DND-41 (cell line): ENCODE measurements at regions not wholly inside any gene's neighbourhood (a gene's known extent, or its start where the extent isn't known, plus 50 kb on each side); places are given as distances from the start of the nearest gene placed in this dataset.
A peak's percentile ranks its signal among the peaks of the same experiment; 100 is the strongest.

ENCODE experiments used
- ATAC-seq: fragments of 200-7000 bp; cut with Tn5 transposase; 3 replicates; pipeline ENCODE4 v1.9.1; 2021; ENCODE audit warnings: low read depth; ENCODE audit not compliant: insufficient read depth
- DNase-seq: peaks from one replicate; pipeline ENCODE4 v3.0.0-alpha.2; 2020
- H2AFZ ChIP-seq: 2 replicates; pipeline ENCODE4 v1.6.0; 2012; ENCODE audit warnings: low read depth, low read length
- H3K27ac ChIP-seq: 2 replicates; pipeline ENCODE4 v1.5.1; 2012; ENCODE audit warnings: low read length, inconsistent platforms
- H3K27me3 ChIP-seq: fragments of 200-600 bp; sonication (generic); 2 replicates; pipeline ENCODE4 v1.6.0; 2012; ENCODE audit warnings: low read length, mild to moderate bottlenecking, inconsistent platforms; ENCODE audit not compliant: insufficient read depth, poor library complexity
- H3K36me3 ChIP-seq: 2 replicates; pipeline ENCODE4 v1.5.1; 2012; ENCODE audit warnings: low read length, inconsistent platforms; ENCODE audit not compliant: insufficient read depth
- H3K4me1 ChIP-seq: 2 replicates; pipeline ENCODE4 v1.5.1; 2012; ENCODE audit warnings: mild to moderate bottlenecking, low read length; ENCODE audit not compliant: insufficient read depth
- H3K4me2 ChIP-seq: 2 replicates; pipeline ENCODE4 v1.6.0; 2012; ENCODE audit warnings: mild to moderate bottlenecking, moderate library complexity, low read length, inconsistent platforms; ENCODE audit not compliant: insufficient read depth
- H3K4me3 ChIP-seq, 2 experiments: fragments of 200-600 bp in 1 of 2; shearing (Covaris generic) in 1 of 2; 2 replicates each; pipeline ENCODE4 v1.5.1; 2012 to 2016; ENCODE audit warnings: inconsistent platforms in 2 of 2, low read length in 2 of 2, mild to moderate bottlenecking in 2 of 2, low read depth in 1 of 2, moderate library complexity in 1 of 2
- H3K79me2 ChIP-seq: 2 replicates; pipeline ENCODE4 v1.6.0; 2012; ENCODE audit warnings: low read length, inconsistent platforms; ENCODE audit not compliant: insufficient read depth
- H3K9ac ChIP-seq: 2 replicates; pipeline ENCODE4 v1.6.0; 2012; ENCODE audit warnings: low read depth, mild to moderate bottlenecking, inconsistent platforms, low read length, moderate library complexity
- H3K9me3 ChIP-seq: 2 replicates; pipeline ENCODE4 v1.5.1; 2012; ENCODE audit warnings: low read length, moderate library complexity, mild to moderate bottlenecking, inconsistent platforms; ENCODE audit not compliant: insufficient read depth, severe bottlenecking
- H4K20me1 ChIP-seq: 2 replicates; pipeline ENCODE4 v1.6.0; 2012; ENCODE audit warnings: low read length; ENCODE audit not compliant: insufficient read depth
- EZH2 ChIP-seq: IDR thresholded peaks from 3 replicates; pipeline ENCODE4 v1.6.1; 2012; ENCODE audit warnings: borderline replicate concordance, low read depth, mild to moderate bottlenecking, moderate library complexity, low read length, inconsistent platforms; ENCODE audit not compliant: severe bottlenecking
- TF ChIP-seq, protein P1 (sequence below): IDR thresholded peaks from 2 replicates; pipeline ENCODE4 v1.5.1; 2012; ENCODE audit warnings: borderline replicate concordance, low read length, moderate library complexity, mild to moderate bottlenecking; ENCODE audit not compliant: poor library complexity, severe bottlenecking; ENCODE audit errors: extremely low read depth

DNA sequence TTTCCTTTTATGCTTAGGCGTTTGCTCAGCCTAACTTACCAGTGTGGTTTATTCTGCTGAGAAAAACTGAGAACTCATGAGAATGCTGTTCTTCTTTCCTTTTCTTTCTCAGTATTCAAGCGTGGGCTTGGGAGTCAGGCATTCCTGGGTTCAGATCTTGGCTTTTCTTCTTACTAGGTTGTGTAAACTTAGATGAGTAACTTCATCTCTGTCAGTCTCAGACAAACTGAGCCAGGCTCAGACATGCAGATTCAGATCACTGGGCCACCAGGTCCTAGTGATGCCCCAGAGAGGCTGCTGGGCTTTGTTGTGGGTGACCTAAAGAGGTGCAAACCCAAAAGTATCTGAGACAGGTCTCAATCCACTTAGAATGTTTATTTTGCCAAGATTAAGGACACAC lies 95.8 kb upstream of the MPHOSPH6 start:
- no peaks in the 10 kb centered on the region for H3K79me2 ChIP-seq
- H3K4me3 ChIP-seq, result no peak overlapping the region
- H3K27me3 ChIP-seq, result peaks cover 5% of the 10 kb centered on the region
- no peak overlapping the region for H2AFZ ChIP-seq
- H3K27ac ChIP-seq, result no peak overlapping the region
- ATAC-seq (no peak), DNase-seq (no peak)
- H3K9ac ChIP-seq, result no peak overlapping the region
- H4K20me1 ChIP-seq, result 0 out of 2 replicates have a peak, but pooled peaks cover 3% of the 10 kb centered on the region
- no peaks in the 10 kb centered on the region for H3K4me1 ChIP-seq
- no peaks in the 10 kb centered on the region for H3K9me3 ChIP-seq
- H3K36me3 ChIP-seq, result no peaks in the 10 kb centered on the region
- TF ChIP-seq, protein P1, sequence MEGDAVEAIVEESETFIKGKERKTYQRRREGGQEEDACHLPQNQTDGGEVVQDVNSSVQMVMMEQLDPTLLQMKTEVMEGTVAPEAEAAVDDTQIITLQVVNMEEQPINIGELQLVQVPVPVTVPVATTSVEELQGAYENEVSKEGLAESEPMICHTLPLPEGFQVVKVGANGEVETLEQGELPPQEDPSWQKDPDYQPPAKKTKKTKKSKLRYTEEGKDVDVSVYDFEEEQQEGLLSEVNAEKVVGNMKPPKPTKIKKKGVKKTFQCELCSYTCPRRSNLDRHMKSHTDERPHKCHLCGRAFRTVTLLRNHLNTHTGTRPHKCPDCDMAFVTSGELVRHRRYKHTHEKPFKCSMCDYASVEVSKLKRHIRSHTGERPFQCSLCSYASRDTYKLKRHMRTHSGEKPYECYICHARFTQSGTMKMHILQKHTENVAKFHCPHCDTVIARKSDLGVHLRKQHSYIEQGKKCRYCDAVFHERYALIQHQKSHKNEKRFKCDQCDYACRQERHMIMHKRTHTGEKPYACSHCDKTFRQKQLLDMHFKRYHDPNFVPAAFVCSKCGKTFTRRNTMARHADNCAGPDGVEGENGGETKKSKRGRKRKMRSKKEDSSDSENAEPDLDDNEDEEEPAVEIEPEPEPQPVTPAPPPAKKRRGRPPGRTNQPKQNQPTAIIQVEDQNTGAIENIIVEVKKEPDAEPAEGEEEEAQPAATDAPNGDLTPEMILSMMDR, result no peak
- no peak for TF ChIP-seq EZH2
- H3K4me2 ChIP-seq, result no peak overlapping the region

DNA sequence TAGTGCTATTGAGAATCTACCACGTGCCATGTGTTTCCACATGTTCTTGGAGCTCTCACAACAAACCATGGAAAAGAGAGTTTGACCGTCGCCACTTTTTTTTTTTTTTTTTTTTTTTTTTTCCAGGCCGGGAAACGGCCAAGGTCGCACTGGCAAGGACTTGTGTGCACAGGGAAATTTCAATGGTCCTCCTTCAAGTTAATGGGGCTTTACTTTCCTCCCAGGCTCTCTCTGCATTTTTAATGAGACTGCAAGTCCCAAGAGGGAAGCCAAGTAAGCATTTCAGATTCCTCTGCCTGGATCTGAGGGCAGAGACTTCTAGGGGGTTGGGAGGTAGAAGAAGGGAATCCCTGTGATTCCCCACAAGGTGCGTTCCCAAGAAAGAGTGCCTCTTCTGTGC lies 94.7 kb upstream of the MPHOSPH6 start:
- ATAC-seq (no peak), DNase-seq (no peak)
- no peaks in the 10 kb centered on the region for H3K36me3 ChIP-seq
- H4K20me1 ChIP-seq, result 0 out of 2 replicates have a peak, but pooled peaks cover 3% of the 10 kb centered on the region
- TF ChIP-seq, protein P1, result no peak
- no peak for TF ChIP-seq EZH2
- H3K27me3 ChIP-seq, result peaks cover 3% of the 10 kb centered on the region
- H3K9ac ChIP-seq, result no peak overlapping the region
- no peak overlapping the region for H3K27ac ChIP-seq
- H3K4me3 ChIP-seq, result no peak overlapping the region
- no peaks in the 10 kb centered on the region for H3K79me2 ChIP-seq
- no peaks in the 10 kb centered on the region for H3K9me3 ChIP-seq
- no peak overlapping the region for H3K4me2 ChIP-seq
- no peak overlapping the region for H2AFZ ChIP-seq
- H3K4me1 ChIP-seq, result no peaks in the 10 kb centered on the region

DNA sequence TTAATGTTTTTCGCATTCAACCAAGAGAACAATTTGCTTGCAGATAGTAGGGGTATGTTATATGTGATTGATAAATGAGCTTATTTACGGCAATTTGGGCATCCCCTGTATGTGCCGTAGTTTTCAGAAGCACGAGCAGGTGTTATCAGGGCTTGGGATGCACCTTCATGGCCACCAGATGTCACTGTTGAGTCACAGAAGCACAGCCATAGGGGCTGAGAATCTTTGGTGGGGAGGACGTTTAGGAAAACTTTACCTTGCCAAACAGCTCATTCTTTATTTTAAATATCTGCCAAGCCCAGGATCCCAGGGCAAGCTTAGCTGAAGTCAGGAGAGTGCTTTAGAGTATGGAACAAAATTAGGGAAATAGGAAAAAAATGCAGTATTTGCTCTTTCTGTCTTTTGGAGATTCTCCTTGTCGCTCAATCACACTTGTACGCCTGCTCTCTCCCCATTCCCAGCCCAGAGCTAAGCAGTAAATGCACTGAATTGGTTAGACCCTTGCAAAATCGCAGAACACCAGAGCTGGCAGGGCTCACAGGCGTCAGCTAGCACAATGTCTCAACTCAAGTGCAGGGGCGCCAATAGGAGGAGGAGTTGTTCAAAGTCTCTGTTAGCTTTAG lies 93.6 kb upstream of the MPHOSPH6 start:
- Histone ChIP-seq H3K27ac (no peak overlapping the region), H2AFZ (no peak overlapping the region), H3K4me2 (no peak overlapping the region), H3K27me3 (peaks cover 3% of the 10 kb centered on the region), H3K4me3 (no peak overlapping the region), H3K4me1 (no peaks in the 10 kb centered on the region), H3K9ac (no peak overlapping the region), H3K79me2 (no peaks in the 10 kb centered on the region), H4K20me1 (0 out of 2 replicates have a peak, but pooled peaks cover 3% of the 10 kb centered on the region), H3K9me3 (no peaks in the 10 kb centered on the region), H3K36me3 (no peaks in the 10 kb centered on the region)
- no peak for TF ChIP-seq EZH2
- TF ChIP-seq, protein P1, result peak; percentile 98
- DNase-seq, result peak; percentile 60
- peak; percentile 88 for ATAC-seq
